ENCODE measurements at regions not wholly inside any gene's neighbourhood (a gene's known extent, or its start where the extent isn't known, plus 50 kb on each side); places are given as distances from the start of the nearest gene placed in this dataset.

- TF ChIP-seq CTCF (CRISPR knock-in tag; IDR thresholded peaks at IDR 0.05): no peak
- no peak for TF ChIP-seq ZMYM2 (CRISPR knock-in tag; IDR thresholded peaks at IDR 0.05)
- no peak for TF ChIP-seq FOXK2 (IDR thresholded peaks at IDR 0.05)
- TF ChIP-seq AFF4 (CRISPR knock-in tag; IDR thresholded peaks at IDR 0.05): no peak
- TF ChIP-seq RFX5 (IDR thresholded peaks at IDR 0.05; ENCODE audit: low read depth, low read length): no peak
- no peak for TF ChIP-seq ZSCAN29 (CRISPR knock-in tag; conservative IDR thresholded peaks at IDR 0.05)
- TF ChIP-seq MAF1 (CRISPR knock-in tag; IDR thresholded peaks at IDR 0.05; ENCODE audit: borderline replicate concordance): no peak
- no peak for TF ChIP-seq XBP1 (CRISPR knock-in tag; IDR thresholded peaks at IDR 0.05)
- no peak for TF ChIP-seq RXRB (CRISPR knock-in tag; IDR thresholded peaks at IDR 0.05; ENCODE audit: borderline replicate concordance)
- no peak for TF ChIP-seq RNF2 (conservative IDR thresholded peaks at IDR 0.05; ENCODE audit: low read depth)
- no peak for TF ChIP-seq MEIS2 (CRISPR knock-in tag; IDR thresholded peaks at IDR 0.05)
- no peak for TF ChIP-seq SIN3A (IDR thresholded peaks at IDR 0.05; ENCODE audit: borderline replicate concordance, low read depth, low read length)
- no peak for TF ChIP-seq PITX1 (CRISPR knock-in tag; IDR thresholded peaks at IDR 0.05)
These were observed 84.7 kb upstream of the LGR5 start for GRCh38 chr12:71354871-71355270.
